ENCODE measurements at regions not wholly inside any gene's neighbourhood (a gene's known extent, or its start where the extent isn't known, plus 50 kb on each side); places are given as distances from the start of the nearest gene placed in this dataset.
"Not testable (repeated sequence)": the region's sequence is repeated elsewhere in the genome, so short reads cannot be mapped to it uniquely, and the experiment has no call there.

GRCh38 chr7:119903085-119903484 is 369.9 kb upstream of the KCND2 start:
- DNase-seq (ENCODE audit: low read depth in 1 of 2, low spot score in 1 of 2): no peak
- no peak overlapping the region for H3K27ac ChIP-seq
- TF ChIP-seq CTCF (IDR thresholded peaks at IDR 0.05; ENCODE audit: low read depth, low read length): no peak

GRCh38 chr7:119905495-119905894 is 367.5 kb upstream of the KCND2 start:
- Histone ChIP-seq H3K36me3 (no peaks in the 10 kb centered on the region), H3K4me3 (no peak overlapping the region), H3K9me3 (ENCODE audit: low read depth) (no peaks in the 10 kb centered on the region), H3K4me1 (ENCODE audit: low read depth) (no peaks in the 10 kb centered on the region), H3K27me3 (no peaks in the 10 kb centered on the region), H3K27ac (no peak overlapping the region)
- TF ChIP-seq CTCF (IDR thresholded peaks at IDR 0.05; ENCODE audit: low read depth, low read length): no peak
- no peak for DNase-seq (ENCODE audit: low read depth in 1 of 2, low spot score in 1 of 2)

More at GRCh38 chr7:119903085-119903484, 369.9 kb upstream of the KCND2 start:
- Histone ChIP-seq H3K9me3 (ENCODE audit: low read depth) (no peaks in the 10 kb centered on the region), H3K4me3 (no peak overlapping the region), H3K4me1 (ENCODE audit: low read depth) (no peaks in the 10 kb centered on the region), H3K36me3 (no peaks in the 10 kb centered on the region), H3K27me3 (no peaks in the 10 kb centered on the region)

- no peaks in the 10 kb centered on the region for H3K4me1 ChIP-seq (ENCODE audit: low read depth)
- no peaks in the 10 kb centered on the region for H3K36me3 ChIP-seq
- TF ChIP-seq CTCF (IDR thresholded peaks at IDR 0.05; ENCODE audit: low read depth, low read length): no peak
- DNase-seq (ENCODE audit: low read depth in 1 of 2, low spot score in 1 of 2): no peak
- no peaks in the 10 kb centered on the region for H3K9me3 ChIP-seq (ENCODE audit: low read depth)
- H3K4me3 ChIP-seq: no peak overlapping the region
- no peaks in the 10 kb centered on the region for H3K27me3 ChIP-seq
- H3K27ac ChIP-seq: no peak overlapping the region
These were observed 364.0 kb upstream of the KCND2 start for GRCh38 chr7:119908948-119909347.

- not testable (repeated sequence) for H3K27me3 ChIP-seq; H3K4me3 ChIP-seq; H3K36me3 ChIP-seq; H3K4me1 ChIP-seq (ENCODE audit: low read depth); DNase-seq (ENCODE audit: low read depth in 1 of 2, low spot score in 1 of 2); H3K9me3 ChIP-seq (ENCODE audit: low read depth); H3K27ac ChIP-seq
These were observed 358.9 kb upstream of the KCND2 start for GRCh38 chr7:119914119-119914518.

GRCh38 chr7:119916501-119916900 is 356.5 kb upstream of the KCND2 start:
- Histone ChIP-seq H3K4me1 (ENCODE audit: low read depth) (no peaks in the 10 kb centered on the region), H3K27me3 (no peaks in the 10 kb centered on the region), H3K27ac (no peak overlapping the region), H3K9me3 (ENCODE audit: low read depth) (no peaks in the 10 kb centered on the region), H3K4me3 (no peak overlapping the region), H3K36me3 (no peaks in the 10 kb centered on the region)
- TF ChIP-seq CTCF (IDR thresholded peaks at IDR 0.05; ENCODE audit: low read depth, low read length): no peak
- DNase-seq (ENCODE audit: low read depth in 1 of 2, low spot score in 1 of 2): no peak

GRCh38 chr7:119918185-119918584 is 354.8 kb upstream of the KCND2 start:
- no peak for DNase-seq (ENCODE audit: low read depth in 1 of 2, low spot score in 1 of 2)
- no peak overlapping the region for H3K27ac ChIP-seq
- no peaks in the 10 kb centered on the region for H3K4me1 ChIP-seq (ENCODE audit: low read depth)
- no peaks in the 10 kb centered on the region for H3K9me3 ChIP-seq (ENCODE audit: low read depth)
- H3K27me3 ChIP-seq: no peaks in the 10 kb centered on the region
- TF ChIP-seq CTCF (IDR thresholded peaks at IDR 0.05; ENCODE audit: low read depth, low read length): no peak
- no peak overlapping the region for H3K4me3 ChIP-seq
- no peaks in the 10 kb centered on the region for H3K36me3 ChIP-seq

All from cardiac muscle cell (in vitro differentiated cells and primary cell).